ENCODE measurements at regions not wholly inside any gene's neighbourhood (a gene's known extent, or its start where the extent isn't known, plus 50 kb on each side); places are given as distances from the start of the nearest gene placed in this dataset.
A peak's percentile ranks its signal among the peaks of the same experiment; 100 is the strongest.

DNA sequence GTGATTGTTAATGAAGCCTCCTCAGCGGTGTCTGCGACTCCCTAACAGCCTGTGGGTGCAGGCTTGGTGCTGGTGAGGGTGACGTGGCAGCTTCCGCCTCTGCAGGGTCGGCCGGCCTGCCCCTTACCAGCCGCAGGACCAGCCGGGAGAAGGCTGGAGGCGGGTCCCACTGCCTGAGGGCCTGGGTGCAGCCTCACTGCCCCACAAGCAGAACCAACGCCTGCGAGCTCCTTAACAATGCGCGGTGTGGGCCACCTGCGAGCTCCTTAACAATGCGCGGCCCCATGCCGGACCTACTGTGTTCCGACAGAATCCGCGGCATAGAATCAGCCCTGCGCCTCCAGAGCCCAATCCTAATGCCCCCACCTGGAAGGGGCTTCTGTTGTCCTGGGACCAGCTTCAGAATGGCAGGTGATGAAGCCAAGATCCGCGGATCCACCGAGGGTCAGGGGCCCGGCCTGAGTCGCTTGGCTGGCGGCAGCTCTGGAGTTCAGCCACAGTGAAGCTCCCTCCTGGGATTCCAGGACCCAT, 54.4 kb upstream of the AJAP1 start:
- peak in 1 of 2 donors; percentile 74 for DNase-seq (ENCODE audit: low spot score in 2 of 2)
- 31 to 62% methylated on average over 22 to 24 of the region's 27 CpGs for WGBS, 2 donors

GRCh38 chr1:4600615-4601460, 53.6 kb upstream of the AJAP1 start:
- WGBS, 2 donors: 74 to 80% methylated on average over 16 to 18 of the region's 18 CpGs
- H3K4me3 ChIP-seq (ENCODE audit: low read depth, poor library complexity, severe bottlenecking): no peak overlapping the region
- intact Hi-C loops (cut with DNase I; ENCODE audit: low total_unique reads): no loop called here
- peak in 1 of 2 donors; percentile 65 for DNase-seq (ENCODE audit: low spot score in 2 of 2)
- TF ChIP-seq POLR2A (IDR thresholded peaks at IDR 0.05): no peak
- TF ChIP-seq, protein P1, sequence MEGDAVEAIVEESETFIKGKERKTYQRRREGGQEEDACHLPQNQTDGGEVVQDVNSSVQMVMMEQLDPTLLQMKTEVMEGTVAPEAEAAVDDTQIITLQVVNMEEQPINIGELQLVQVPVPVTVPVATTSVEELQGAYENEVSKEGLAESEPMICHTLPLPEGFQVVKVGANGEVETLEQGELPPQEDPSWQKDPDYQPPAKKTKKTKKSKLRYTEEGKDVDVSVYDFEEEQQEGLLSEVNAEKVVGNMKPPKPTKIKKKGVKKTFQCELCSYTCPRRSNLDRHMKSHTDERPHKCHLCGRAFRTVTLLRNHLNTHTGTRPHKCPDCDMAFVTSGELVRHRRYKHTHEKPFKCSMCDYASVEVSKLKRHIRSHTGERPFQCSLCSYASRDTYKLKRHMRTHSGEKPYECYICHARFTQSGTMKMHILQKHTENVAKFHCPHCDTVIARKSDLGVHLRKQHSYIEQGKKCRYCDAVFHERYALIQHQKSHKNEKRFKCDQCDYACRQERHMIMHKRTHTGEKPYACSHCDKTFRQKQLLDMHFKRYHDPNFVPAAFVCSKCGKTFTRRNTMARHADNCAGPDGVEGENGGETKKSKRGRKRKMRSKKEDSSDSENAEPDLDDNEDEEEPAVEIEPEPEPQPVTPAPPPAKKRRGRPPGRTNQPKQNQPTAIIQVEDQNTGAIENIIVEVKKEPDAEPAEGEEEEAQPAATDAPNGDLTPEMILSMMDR (IDR thresholded peaks at IDR 0.05): no peak

More for the DNA sequence above, 54.4 kb upstream of the AJAP1 start:
- TF ChIP-seq, protein P1 (IDR thresholded peaks at IDR 0.05): no peak
- intact Hi-C loops (cut with DNase I; ENCODE audit: low total_unique reads): no loop called here
- no peak overlapping the region for H3K4me3 ChIP-seq (ENCODE audit: low read depth, poor library complexity, severe bottlenecking)

DNA sequence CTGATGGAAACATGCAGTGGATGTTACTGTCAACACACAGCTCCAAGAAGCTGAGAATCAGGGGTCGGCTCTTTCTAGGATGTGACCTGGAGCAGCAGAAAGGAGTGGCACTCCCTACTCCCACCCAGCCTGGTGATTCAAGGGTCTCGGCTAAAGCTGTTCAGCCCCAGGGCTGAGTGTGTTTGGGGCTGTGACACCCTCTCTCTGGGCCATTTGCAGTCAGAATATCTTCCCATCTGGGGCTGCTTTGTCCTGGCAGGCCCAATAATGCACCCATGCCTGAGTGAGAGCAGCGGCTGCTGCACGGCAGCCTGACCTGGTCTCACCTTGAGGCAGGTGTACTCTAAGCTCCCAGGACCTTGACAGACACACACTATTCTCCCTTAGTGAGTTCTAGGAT, 52.5 kb upstream of the AJAP1 start:
- TF ChIP-seq POLR2A (IDR thresholded peaks at IDR 0.05): no peak
- TF ChIP-seq, protein P1 (IDR thresholded peaks at IDR 0.05): no peak
- H3K4me3 ChIP-seq (ENCODE audit: low read depth, poor library complexity, severe bottlenecking): no peak overlapping the region
- intact Hi-C loops (cut with DNase I; ENCODE audit: low total_unique reads): no loop called here
- peak in 1 of 2 donors; percentile 28 for DNase-seq (ENCODE audit: low spot score in 2 of 2)
- 84 to 87% methylated on average over 4 of the region's 4 CpGs for WGBS, 2 donors

GRCh38 chr1:4602462-4603294, 51.7 kb upstream of the AJAP1 start:
- WGBS, 2 donors: 65 to 66% methylated on average over 17 of the region's 17 CpGs
- DNase-seq (ENCODE audit: low spot score in 2 of 2): peak in 1 of 2 donors; percentile 53
- no peak overlapping the region for H3K4me3 ChIP-seq (ENCODE audit: low read depth, poor library complexity, severe bottlenecking)
- intact Hi-C loops (cut with DNase I; ENCODE audit: low total_unique reads): no loop called here
- no peak for TF ChIP-seq POLR2A (IDR thresholded peaks at IDR 0.05)
- TF ChIP-seq, protein P1 (IDR thresholded peaks at IDR 0.05): no peak

DNA sequence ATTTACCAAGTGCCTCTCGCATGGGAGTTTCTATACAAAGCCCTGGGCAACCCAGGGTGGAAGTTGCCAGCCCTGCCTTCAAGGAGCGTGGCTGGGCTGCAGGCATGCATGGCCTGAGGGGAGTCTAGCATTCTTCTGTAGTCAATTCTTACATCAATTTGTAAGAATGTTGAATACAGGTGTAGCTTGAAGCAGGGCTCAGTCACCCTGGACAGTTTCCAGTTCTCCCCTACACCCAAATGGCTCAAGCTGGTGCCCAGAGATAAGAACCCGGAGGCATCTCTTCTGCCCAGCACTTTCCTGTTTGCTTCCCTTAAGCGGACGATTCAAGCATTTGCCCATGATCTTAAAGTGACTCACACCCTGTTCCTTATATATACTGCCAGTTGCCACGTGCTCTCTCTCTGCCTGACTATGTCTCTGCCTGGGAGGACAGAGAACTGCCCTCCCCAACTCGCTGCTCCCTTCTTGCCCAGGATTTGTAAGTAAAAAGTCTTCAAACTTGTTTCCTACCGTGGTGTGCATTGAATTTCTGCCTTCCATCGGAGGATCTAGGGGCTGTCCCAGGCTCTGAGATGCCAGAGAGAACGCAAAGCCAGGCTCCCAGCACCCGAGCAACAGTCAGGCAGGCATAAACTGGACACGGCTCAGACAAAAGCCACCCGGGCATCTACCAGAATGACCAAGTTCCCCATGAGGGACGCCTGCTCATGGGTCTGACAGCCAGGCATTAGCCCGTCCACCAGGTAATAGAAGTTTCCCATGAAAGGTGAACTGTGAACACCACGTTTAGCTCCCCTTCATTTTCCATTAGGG, 50.9 kb upstream of the AJAP1 start:
- H3K4me3 ChIP-seq (ENCODE audit: low read depth, poor library complexity, severe bottlenecking): no peak overlapping the region
- intact Hi-C loops (cut with DNase I; ENCODE audit: low total_unique reads): no loop called here
- DNase-seq (ENCODE audit: low spot score in 2 of 2): peak in 1 of 2 donors; percentile 72
- WGBS, 2 donors: 37 to 55% methylated on average over 16 of the region's 16 CpGs
- TF ChIP-seq, protein P1 (IDR thresholded peaks at IDR 0.05): no peak
- no peak for TF ChIP-seq POLR2A (IDR thresholded peaks at IDR 0.05)
